Stimulated activated naive CD8-positive, alpha-beta T cell treated with anti-CD3 and anti-CD28 coated beads, Interleukin-15, Interleukin-2, amounts not matched to agents 100 U/mL and 50 U/mL, for 24 hours (primary cell): ENCODE measurements at regions not wholly inside any gene's neighbourhood (a gene's known extent, or its start where the extent isn't known, plus 50 kb on each side); places are given as distances from the start of the nearest gene placed in this dataset.

Experiments used
- ATAC-seq: fragments of 150-1000 bp; cut with Tn5 transposase; one replicate; pipeline ENCODE4 v1.10.0; 2021
- DNase-seq: peaks from one replicate; pipeline ENCODE4 v3.0.0; 2021

DNA sequence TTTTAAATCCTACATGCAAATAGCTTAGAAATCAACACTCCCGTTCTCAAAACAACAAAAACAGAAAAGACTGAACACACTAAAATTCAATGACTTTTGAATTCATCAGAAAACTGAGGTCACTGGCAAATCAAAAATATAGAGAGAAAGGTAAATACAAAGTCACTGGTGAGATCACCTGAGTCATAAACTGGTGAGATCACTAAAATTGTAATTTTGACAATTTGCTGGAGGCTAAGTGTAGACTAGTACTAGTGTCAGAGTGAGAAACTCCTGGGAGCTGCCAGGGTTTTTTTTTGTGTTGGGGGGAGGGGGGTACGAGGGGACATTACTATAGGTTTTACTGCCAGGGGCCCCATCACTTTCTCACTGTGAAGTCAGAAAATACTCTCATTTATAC is 1876.0 kb upstream of the CELF4 start:
- no peak for ATAC-seq

DNA sequence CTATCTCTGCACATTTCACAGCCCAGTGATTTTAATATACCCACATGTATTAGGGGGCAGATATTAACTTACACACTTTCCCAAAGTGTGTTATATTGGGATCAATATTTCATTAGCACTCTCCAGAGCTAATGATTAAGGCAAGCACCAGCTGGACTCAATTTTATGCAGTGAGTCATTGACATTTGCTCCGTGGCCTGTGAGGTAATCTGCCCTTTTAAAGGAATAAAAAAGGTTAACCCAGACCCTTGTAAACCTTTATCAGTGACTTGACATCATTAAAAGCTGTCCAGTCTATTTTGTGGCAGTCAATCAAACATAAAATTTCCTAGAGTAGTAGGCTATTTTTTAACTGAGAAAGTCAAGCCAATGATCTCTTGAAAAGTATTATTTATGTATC is 1870.4 kb upstream of the CELF4 start:
- no peak for ATAC-seq
- no peak for DNase-seq

More for the DNA sequence above, 1876.0 kb upstream of the CELF4 start:
- DNase-seq = no peak

GRCh38 chr18:39435209-39435608 is 1869.6 kb upstream of the CELF4 start:
- DNase-seq (no peak), ATAC-seq (no peak)

DNA sequence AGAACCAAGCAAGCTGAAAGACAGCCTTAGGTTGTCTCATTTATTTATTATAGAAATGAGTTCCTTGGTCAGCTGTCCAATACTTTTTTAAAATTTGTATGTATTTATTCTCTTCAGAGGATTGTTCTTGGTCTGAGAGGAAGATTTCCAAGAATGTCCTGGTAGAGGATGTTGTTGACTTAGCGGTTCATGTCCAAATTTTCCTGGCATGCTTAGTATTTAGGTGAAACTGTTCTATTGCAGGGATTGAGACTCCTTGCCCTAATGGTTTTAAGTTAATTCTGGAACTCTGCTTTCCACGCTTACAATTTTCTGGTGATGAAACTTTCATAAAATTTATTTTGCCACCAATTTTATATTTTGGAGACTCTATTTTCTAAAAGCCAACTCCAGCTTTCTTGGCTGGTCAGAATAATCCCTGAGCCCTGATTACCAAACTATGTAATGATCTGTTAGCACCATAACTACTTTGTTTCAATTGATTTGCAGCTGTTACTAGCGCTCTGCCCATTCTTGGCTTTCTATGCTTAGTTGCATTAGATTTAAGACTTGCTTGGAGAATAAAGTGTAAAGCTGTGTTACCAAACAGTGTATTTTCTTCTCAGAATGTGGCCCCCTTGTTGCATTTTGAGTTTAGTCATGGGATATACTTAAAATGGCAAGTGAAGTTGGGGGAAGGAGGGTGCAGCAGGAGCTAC is 1868.8 kb upstream of the CELF4 start:
- ATAC-seq (no peak), DNase-seq (no peak)

- ATAC-seq (no peak), DNase-seq (no peak)
Observed at GRCh38 chr18:39425172-39425850, 1859.7 kb upstream of the CELF4 start.

DNA sequence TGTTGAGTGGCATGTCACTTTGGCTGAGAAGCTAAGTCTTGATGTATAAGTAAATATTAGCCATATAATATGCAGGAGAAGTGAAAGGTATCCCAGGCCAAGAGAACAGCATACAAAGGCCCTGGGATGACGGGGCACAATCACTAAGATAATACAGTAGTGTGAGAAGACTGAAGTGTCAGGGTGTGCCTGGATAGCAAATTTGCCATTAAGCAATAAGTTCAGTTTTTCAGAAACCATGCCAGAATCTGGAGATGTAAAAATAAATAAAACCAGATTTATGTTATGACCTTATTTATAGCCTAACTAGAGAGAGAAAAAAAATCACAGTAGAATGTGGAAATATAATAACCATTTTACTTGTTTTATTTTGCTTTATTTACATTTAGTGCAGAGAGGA is 1858.7 kb upstream of the CELF4 start:
- DNase-seq (no peak), ATAC-seq (no peak)

- ATAC-seq (no peak), DNase-seq (no peak)
Observed at GRCh38 chr18:39421276-39421675, 1855.7 kb upstream of the CELF4 start.

- ATAC-seq (no peak), DNase-seq (no peak)
Observed at GRCh38 chr18:39419315-39419714, 1853.7 kb upstream of the CELF4 start.

DNA sequence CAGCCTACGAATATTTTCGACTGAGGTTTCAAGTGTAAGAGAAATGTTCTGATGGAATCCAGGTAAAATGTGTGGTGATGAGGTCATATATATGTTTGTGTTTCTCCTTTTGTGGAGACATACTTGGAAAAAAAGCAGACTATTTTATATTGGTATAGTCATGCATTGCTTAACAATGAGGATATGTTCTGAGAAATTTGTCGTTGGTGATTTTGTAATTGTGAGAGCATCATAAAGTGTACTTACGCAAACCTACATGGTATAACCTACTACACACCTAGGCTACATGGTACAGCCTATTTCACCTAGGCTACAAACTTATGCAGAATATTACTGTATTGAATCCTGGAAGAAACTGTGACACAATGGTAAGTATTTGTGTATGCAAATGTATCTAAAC is 1849.9 kb upstream of the CELF4 start:
- DNase-seq = no peak
- no peak for ATAC-seq

GRCh38 chr18:39414009-39414700 is 1848.6 kb upstream of the CELF4 start:
- ATAC-seq (peak; percentile 86), DNase-seq (no peak)

- ATAC-seq (no peak), DNase-seq (no peak)
Observed at GRCh38 chr18:39406941-39407340, 1841.3 kb upstream of the CELF4 start.

- DNase-seq (no peak), ATAC-seq (no peak)
Observed at GRCh38 chr18:39403121-39403520, 1837.5 kb upstream of the CELF4 start.

GRCh38 chr18:39399662-39400061 is 1834.1 kb upstream of the CELF4 start:
- no peak for DNase-seq
- ATAC-seq = no peak

- ATAC-seq (no peak), DNase-seq (no peak)
Observed at GRCh38 chr18:39396168-39396567, 1830.6 kb upstream of the CELF4 start.

GRCh38 chr18:39389800-39390379 is 1824.3 kb upstream of the CELF4 start:
- no peak for ATAC-seq
- DNase-seq = no peak

- no peak for ATAC-seq
Observed at GRCh38 chr18:39380866-39381265, 1815.3 kb upstream of the CELF4 start.

DNA sequence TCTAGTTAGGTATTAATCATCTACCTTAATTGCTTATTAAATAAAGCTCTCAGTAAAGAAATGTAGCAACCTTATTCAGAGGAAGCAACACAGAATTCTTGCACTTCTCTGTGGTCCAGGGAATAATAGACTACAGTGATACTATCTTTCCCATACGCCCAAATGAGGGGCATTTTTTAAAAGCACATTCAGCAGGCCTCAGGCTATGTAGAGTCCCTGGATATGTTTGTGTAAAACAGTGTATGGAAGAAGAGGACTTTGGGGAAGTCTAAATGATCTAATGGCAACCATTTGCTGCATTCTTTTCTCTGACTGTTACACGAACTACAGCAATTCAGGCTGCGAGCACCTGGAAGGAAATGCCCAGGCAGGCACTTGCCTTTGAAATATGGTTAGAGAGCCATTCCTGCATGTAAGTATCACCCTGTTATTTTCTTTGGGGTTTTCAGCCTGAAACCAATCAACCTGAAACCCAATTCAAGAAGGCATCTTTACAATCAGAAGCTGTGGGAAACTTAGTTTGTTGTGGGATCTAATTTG is 1814.7 kb upstream of the CELF4 start:
- ATAC-seq = no peak
- no peak for DNase-seq

More at GRCh38 chr18:39380866-39381265, 1815.3 kb upstream of the CELF4 start:
- DNase-seq = no peak

DNA sequence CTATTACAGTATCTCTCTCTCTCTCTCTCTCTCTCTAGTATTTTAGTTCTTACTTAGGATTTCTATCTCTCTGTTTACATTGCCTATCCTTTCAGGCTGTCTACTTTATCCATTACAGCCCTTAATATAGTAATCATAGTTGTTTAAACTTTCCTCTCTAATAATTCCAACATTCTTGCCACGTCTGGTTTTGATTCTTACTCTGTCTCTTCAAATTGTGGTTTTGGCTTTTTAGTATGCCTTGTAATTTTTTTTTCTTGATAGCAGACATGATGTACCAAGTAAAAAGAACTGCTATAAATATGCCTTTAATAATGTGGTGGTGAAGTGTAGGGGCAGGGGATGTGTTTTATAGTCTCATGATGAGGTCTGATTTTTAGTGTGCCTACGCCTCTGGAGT is 1809.5 kb upstream of the CELF4 start:
- DNase-seq = no peak
- no peak for ATAC-seq

DNA sequence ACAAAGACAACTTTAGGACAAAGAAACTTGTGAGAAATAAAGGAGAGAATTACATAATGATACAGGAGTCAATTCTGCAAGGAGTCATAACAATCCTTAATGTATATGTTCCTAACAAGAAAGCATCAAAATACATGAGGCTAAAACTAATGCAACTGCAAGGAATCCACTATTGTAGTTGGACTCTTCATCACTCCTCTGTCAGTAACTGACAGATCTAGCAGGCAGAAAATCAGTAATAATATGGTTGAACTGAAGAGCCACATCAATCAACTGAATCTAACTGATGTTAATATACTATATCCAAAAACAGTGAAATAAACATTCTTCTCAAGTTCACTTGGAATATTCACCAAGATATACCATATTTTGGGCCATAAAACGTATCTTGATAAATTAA is 1806.4 kb upstream of the CELF4 start:
- DNase-seq = no peak
- no peak for ATAC-seq

DNA sequence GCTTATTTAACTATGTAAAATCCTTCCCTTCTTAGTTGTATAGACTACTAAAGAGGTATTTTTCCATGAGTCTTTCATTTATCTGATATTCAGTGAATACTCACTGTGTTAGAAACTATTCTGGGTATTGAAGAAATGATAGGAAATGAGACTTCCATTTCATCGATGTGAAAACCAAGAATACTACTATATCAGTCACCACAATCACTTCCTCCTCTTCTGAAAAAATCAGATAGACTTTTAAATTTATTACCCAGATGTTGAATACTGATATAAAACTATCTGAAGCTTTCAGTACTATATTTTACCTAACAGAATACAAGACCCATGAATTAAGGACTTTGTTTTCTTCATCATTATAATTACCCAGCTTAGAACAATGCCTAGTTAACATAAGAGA is 1801.1 kb upstream of the CELF4 start:
- DNase-seq (no peak), ATAC-seq (no peak)

DNA sequence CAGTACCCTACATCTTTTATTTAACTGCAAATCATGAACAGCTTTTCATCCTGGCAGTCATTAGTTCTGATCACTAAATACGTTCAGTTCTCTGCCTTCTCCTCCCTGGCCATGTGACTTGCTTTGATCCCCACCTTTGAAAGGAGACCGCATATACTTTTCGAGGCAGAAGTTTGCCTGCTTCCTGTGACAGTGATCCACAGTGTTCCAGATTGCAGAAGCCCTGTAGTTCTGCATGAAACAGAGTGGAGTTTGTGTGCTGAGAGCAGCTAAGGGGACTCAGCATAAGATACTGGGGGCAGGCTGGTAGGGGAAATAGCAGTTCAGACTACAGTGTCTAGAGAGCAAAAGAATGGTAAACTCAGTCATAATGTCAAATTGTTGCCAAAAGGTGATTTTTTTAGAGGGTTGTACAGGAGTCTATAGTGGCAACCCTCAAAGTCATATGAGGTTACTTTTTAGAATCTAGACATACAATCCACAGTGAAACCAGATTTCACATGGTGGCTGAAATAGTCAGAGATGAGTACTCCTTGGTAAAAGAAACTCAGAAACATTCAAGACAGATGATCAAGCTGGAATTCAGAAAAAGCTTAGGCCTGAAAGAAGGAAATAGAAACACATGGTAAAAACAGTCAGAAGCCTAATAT is 1800.4 kb upstream of the CELF4 start:
- no peak for ATAC-seq
- no peak for DNase-seq

- ATAC-seq = no peak
Observed at GRCh38 chr18:39360072-39360471, 1794.5 kb upstream of the CELF4 start.

More at GRCh38 chr18:39360072-39360471, 1794.5 kb upstream of the CELF4 start:
- no peak for DNase-seq
